GM12878 (cell line): ENCODE measurements at regions not wholly inside any gene's neighbourhood (a gene's known extent, or its start where the extent isn't known, plus 50 kb on each side); places are given as distances from the start of the nearest gene placed in this dataset.

ENCODE experiments used
- CBX3 ChIP-seq: fragments of 200-600 bp; sonication (generic); IDR thresholded peaks from 2 replicates; pipeline ENCODE4 v1.6.1; 2016; ENCODE audit warnings: low read depth, borderline replicate concordance
- CTCF ChIP-seq, 3 experiments: IDR thresholded peaks in 2 of 3; conservative IDR thresholded peaks in 1 of 3; 2 replicates each; pipeline ENCODE4 v1.5.1; 2011; ENCODE audit warnings: low read depth in 3 of 3, low read length in 3 of 3, mild to moderate bottlenecking in 3 of 3, control low read depth in 2 of 3, moderate library complexity in 2 of 3, inconsistent platforms in 1 of 3, mixed read lengths in 1 of 3; ENCODE audit not compliant: control insufficient read depth in 2 of 3, insufficient read depth in 1 of 3; ENCODE audit errors: extremely low read depth in 1 of 3
- POLR2A ChIP-seq: IDR thresholded peaks from 2 replicates; pipeline ENCODE4 v1.6.1; 2011; ENCODE audit warnings: low read depth, mild to moderate bottlenecking, low read length
- POLR2AphosphoS5 ChIP-seq: IDR thresholded peaks from 2 replicates; pipeline ENCODE4 v1.6.1; 2011; ENCODE audit warnings: mild to moderate bottlenecking, low read length, inconsistent platforms
- RAD51 ChIP-seq: fragments of 450-650 bp; IDR thresholded peaks from 2 replicates; pipeline ENCODE4 v1.6.1; 2016; ENCODE audit warnings: moderate library complexity, mild to moderate bottlenecking, inconsistent platforms
- SMARCA5 ChIP-seq: fragments of 450-650 bp; IDR thresholded peaks from 2 replicates; pipeline ENCODE4 v1.6.1; 2017; ENCODE audit warnings: mild to moderate bottlenecking
- SMC3 ChIP-seq: IDR thresholded peaks from 2 replicates; pipeline ENCODE4 v1.6.1; 2011; ENCODE audit warnings: low read length, improper control_type of control experiment, borderline replicate concordance
- YY1 ChIP-seq: IDR thresholded peaks from 2 replicates; pipeline ENCODE4 v1.6.1; 2011; ENCODE audit warnings: low read depth, mild to moderate bottlenecking, low read length
- ZNF207 ChIP-seq: fragments of 450-650 bp; IDR thresholded peaks from 2 replicates; pipeline ENCODE4 v1.6.1; 2014; ENCODE audit warnings: antibody characterized with exemption, mild to moderate bottlenecking, borderline replicate concordance

- TF ChIP-seq POLR2A (no peak), POLR2AphosphoS5 (no peak), CBX3 (no peak), ZNF207 (no peak), SMARCA5 (no peak), CTCF (IDR thresholded peaks at IDR 0.05 in 2 of 3, conservative IDR thresholded peaks at IDR 0.05 in 1 of 3; ENCODE audit: control insufficient read depth in 2 of 3, extremely low read depth in 1 of 3, insufficient read depth in 1 of 3, low read depth in 3 of 3, low read length in 3 of 3) (no peak), YY1 (no peak), SMC3 (no peak), RAD51 (no peak)
Measured at GRCh38 chr2:173793709-173794565, 171.2 kb downstream of the SP3 start.
